GM12873 (cell line): ENCODE measurements at regions not wholly inside any gene's neighbourhood (a gene's known extent, or its start where the extent isn't known, plus 50 kb on each side); places are given as distances from the start of the nearest gene placed in this dataset.

Experiments
- CTCF ChIP-seq: IDR thresholded peaks from 2 replicates; pipeline ENCODE4 v1.5.1; 2012; ENCODE audit warnings: low read depth, mild to moderate bottlenecking, moderate library complexity, low read length, control low read depth; ENCODE audit not compliant: insufficient read depth; ENCODE audit errors: missing control alignments

DNA sequence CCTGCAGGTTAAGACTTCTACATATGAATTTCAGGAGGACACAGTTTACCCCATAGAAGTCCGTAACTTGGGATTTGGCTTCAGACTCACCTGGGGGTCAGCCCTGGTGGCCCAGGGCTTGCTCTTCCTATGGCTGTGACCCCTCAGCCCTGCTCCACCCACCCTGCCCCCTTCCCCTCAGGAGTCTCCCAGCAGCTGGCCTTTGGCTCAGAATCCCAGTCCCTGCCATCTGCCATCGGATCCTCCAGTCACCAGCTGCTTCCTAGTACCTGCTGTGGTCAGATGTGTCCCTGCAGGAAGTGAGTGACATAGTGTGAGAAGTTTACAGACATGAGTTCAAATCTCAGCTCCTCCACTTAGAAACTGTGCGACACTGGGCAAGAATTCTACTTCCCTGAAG is 332.6 kb downstream of the NPHP4 start:
- no peak for TF ChIP-seq CTCF

DNA sequence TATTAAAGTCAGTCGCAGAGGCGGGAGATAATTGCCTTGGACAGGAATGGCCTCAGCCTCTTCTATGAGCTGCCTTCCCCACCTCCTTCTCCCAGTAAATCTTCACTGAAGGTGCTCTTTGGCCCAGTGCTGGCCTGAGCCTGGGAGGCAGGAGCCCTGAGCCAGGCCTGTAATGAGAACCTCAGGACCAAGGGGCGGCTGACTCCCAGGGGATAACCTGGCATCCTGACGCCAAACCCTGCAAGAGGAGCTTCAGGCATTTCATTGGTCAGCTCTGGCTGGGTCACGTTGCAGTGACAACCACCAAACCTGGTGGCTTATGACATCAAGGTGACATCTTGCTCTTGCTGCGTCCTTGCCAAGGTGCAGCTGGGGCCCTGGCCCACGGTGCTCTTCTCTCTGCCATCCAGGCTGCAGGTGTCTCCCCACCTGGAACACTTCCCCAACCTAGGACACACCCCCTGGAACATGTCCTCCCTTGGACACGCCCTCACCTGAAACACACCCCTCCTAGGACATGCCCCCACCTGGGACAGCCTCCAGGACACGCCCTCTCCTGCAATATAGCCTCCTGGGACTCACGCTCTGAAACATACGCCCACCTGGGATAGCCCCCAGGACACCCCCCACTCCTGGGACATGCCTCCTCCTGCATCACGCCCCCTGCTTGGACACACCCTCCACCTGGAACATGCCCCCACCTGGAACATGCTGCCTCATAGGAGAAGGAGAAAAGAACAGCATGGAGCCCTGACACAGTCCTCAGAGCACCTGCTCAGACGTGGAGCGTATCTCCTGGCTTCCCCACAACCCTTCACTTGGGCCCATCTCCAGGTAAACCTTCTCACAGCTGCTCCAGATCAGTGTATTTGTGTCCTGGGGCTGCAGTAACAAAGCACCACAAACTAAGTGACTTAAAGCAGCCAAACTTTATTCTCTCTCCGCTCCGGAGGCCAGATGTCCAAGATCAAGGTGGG is 333.6 kb downstream of the NPHP4 start:
- no peak for TF ChIP-seq CTCF

DNA sequence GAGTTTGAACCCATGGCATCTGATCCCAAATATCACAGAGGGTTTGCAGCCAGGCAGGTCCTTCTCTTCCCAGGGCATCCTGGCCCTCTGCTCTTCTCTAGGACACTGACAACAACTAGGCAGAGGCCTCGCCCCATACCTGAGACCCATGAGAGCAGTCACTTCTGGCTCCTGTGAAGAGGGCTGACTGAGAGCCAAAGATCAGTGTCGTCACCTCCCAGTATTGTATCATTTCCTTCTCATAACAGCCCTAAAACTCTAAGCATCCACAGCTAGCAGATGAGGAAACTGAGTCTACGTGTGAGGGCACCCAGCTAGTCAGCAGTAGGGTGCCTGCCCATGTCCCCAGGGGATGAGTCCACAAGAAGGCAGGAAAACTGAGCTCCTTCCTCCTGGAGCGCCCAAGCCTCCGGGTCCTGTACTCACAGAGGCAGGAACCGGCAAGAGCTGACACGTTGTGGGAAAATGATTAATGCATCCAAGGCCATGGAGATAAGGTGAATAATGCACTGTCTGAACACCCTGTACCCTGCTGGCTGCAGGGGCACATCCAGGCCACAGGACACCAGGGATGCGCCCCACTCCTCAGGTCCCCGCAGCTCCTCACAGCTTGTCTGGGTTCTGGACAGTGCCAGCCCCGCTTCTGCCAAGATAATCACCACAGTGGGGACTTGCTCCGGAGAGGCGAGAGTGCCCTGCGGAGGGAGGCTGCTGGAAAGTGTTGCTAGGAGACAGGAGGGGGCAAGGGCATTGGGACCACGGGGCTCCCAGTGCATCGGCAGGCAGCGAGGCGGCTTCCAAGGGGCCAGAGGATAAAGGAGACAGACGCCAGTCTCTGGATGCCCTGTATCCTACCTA is 340.0 kb downstream of the NPHP4 start:
- TF ChIP-seq CTCF: no peak

GRCh38 chr1:5651473-5651872 is 340.8 kb downstream of the NPHP4 start:
- no peak for TF ChIP-seq CTCF

DNA sequence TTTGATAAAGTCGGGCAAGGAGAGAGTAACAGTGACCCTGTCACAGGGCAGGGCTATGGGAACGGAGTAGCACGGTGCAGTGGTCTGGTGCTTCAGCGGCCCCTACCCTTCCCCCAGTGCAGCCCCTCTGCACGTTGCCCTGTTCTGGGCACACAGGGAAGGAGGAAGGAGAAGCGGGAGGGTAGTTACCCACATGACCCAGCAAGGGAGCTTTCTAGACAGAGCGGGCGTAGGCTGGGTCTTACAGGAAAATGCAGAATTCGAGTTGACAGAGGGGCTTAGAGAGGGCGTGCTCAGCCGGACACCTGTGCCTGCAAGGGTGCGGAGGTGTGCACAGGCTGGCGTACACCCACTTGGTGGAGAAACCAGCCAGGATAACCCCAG is 341.2 kb downstream of the NPHP4 start:
- TF ChIP-seq CTCF: no peak

GRCh38 chr1:5650283-5651026 is 341.8 kb downstream of the NPHP4 start:
- no peak for TF ChIP-seq CTCF
